Fibroblast of skin of right biceps (primary cell): ENCODE measurements at regions not wholly inside any gene's neighbourhood (a gene's known extent, or its start where the extent isn't known, plus 50 kb on each side); places are given as distances from the start of the nearest gene placed in this dataset.

Experiments used
- DNase-seq: peaks from one replicate; pipeline ENCODE4 v3.0.0-alpha.2; 2013

DNA sequence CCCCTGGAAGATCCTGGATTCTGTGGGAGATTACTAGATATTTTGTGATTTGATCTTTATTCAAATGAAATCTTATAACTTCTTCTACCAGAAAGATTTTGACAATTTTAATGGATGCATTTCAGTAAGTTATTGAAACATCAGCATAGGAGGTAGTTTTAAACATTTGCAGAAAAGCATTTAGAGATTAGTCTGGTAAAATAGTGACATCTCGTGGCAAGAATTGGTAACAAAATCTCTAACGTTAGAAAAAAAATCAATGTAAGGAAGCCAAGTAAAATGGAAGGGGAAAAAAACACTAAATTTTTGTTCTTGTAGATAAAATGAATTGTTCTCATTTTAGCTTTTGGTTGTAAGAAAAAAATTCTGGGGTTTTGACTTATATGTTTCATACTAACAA lies 73.3 kb downstream of the TASL start:
- DNase-seq = peak; percentile 33

DNA sequence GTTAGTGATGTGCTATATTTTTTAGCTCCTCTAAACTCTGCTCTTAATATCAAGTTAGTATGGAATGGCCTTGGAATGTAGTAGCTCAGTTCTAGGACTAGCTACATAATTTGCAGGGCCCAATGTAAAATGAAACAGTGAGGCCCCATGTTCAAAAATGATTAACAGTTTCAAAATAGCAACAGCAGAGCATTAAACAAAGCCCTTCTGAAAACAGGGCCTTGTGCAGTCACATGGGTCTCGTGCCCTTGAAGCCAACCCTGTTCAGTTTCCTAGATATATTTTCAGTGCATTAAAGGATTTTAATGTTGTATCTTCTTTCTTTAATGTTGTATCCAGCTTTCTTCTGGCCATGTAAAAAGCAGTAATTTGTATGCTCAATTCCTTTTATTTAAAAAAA lies 82.1 kb downstream of the TASL start:
- DNase-seq = no peak

DNA sequence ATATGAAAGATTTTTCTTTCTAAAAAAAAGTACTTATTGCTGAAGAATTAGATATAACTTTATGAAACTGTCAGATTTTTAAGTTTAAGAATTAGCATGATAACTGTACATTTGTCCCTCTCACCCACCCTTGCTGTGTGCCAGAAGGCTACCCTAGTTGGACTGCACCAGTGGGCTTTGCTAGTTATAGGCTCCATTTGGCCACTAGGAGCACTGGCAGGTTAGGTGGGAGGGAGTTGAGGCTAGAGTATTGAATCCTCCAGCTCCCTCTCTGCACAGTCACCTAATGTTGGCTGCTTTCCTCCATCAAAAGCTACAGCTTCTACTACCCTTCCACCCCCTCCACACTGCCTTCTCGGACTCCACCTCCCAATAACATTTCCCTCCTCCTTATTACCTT lies 84.2 kb downstream of the TASL start:
- DNase-seq = no peak

DNA sequence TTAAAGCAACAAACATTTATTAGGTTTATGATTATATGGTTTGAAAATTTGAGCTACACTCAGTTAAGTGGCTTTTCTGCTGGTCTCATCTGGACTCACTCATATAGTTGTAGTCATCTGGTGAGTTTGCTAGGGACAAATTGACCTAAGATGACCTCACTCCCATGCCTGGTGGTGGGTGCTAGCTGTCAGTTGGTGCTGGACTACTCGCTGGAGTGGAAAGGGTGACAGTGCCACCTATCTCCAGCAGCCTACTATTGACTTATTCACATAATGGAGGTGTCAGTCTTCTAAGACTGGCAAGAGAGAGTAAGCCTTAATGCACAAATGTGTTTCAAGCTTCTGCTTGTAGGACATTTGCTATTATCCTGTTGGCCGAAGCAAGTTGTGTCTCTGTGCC lies 88.2 kb downstream of the TASL start:
- no peak for DNase-seq

DNA sequence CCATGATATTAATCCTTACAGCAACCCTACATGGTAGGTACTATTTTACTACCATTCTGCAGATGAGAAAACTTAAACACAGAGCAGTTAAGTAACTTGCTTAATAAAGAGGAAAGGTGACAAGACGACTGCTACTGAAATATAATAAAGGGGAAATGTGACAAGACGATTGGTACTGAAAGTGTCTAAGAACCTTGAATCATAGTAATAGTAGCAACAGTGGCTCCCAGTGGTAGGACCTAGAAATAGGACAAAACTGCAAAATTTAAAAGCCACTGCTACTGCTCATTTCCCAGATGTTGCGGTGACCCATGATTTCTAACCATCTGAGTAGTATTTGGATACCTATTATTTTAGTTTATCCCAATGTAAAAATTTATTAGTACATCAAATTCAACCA lies 89.5 kb downstream of the TASL start:
- no peak for DNase-seq

DNA sequence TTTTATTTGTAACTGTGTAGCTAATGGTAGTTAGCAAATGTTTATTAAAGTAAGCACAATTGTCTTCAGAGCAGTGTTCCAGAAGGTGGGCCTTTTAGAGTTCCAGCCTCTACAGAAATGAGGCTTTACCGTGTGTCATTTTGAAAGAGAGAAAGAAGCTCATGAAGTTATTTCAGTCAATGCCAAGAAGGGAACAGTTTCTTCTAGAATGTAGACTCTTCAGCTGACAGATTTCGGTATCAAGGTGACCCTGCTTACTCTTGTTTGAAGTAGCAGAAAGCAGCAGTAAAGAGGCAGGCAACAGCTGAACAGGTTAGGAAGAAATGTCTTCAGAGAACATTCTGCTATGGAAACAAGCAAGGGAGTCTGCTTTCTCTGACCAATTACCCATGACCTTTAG lies 93.6 kb downstream of the TASL start:
- no peak for DNase-seq

DNA sequence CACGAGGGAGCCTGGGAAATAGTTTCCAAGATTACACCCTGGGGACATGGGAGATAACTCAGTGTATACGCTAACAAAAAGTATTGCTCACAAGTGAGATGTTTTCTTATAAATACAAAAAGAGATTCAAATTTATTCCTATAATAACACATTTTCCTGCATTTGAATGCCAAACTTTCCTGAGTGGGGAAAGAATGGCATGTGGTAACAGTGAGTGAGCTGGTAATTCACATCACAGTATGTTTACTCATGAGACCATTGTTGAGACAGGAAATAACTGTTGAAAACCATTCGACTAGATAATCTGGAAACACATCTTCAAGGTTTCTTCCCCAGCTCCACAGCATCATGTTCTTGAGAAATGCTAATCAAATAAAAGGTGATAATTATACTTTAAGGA lies 109.1 kb downstream of the TASL start:
- no peak for DNase-seq
